Effector memory CD8-positive, alpha-beta T cell (primary cell): ENCODE measurements at regions not wholly inside any gene's neighbourhood (a gene's known extent, or its start where the extent isn't known, plus 50 kb on each side); places are given as distances from the start of the nearest gene placed in this dataset.

ENCODE experiments used
- ATAC-seq: fragments of 150-1000 bp; cut with Tn5 transposase; replicated peaks from 2 replicates; pipeline ENCODE4 v1.10.0; 2021; ENCODE audit warnings: mild to moderate bottlenecking, moderate library complexity
- DNase-seq, 3 experiments: peaks; one replicate each; pipeline ENCODE4 v3.0.0; 2021
- H3K27ac Mint-ChIP-seq, 2 donors: one replicate each; pipeline ENCODE4 v1.8.0; 2022; ENCODE audit warnings: mild to moderate bottlenecking in 2 of 2, mixed read lengths in 2 of 2, moderate library complexity in 2 of 2
- H3K27me3 Mint-ChIP-seq, 2 donors: one replicate each; pipeline ENCODE4 v1.8.0; 2022; ENCODE audit warnings: mixed read lengths in 2 of 2
- H3K36me3 Mint-ChIP-seq: one replicate; pipeline ENCODE4 v1.8.0; 2022; ENCODE audit warnings: mild to moderate bottlenecking, moderate library complexity, mixed read lengths; ENCODE audit not compliant: insufficient read depth
- H3K4me1 Mint-ChIP-seq, 2 donors: one replicate each; pipeline ENCODE4 v1.8.0; 2022; ENCODE audit warnings: low read depth in 2 of 2, mixed read lengths in 2 of 2
- H3K4me3 Mint-ChIP-seq, 2 donors: one replicate each; pipeline ENCODE4 v1.8.0; 2022; ENCODE audit warnings: mild to moderate bottlenecking in 2 of 2, mixed read lengths in 2 of 2, moderate library complexity in 2 of 2
- H3K9me3 Mint-ChIP-seq, 2 donors: one replicate each; pipeline ENCODE4 v1.8.0; 2022; ENCODE audit warnings: mixed read lengths in 2 of 2

- Mint-ChIP-seq H3K9me3 (no peaks in the 10 kb centered on the region), H3K4me3 (no peak overlapping the region)
Observed at GRCh38 chr14:76551906-76552305, 176.0 kb downstream of the ESRRB start.

GRCh38 chr14:76564471-76565422 is 188.8 kb downstream of the ESRRB start:
- no peak for ATAC-seq
- peaks cover 14 to 26% of the 10 kb centered on the region in 2 donors for H3K27me3 Mint-ChIP-seq
- no peak overlapping the region for H3K27ac Mint-ChIP-seq
- DNase-seq, result no peak
- no peak overlapping the region for H3K4me3 Mint-ChIP-seq
- peaks cover 0 to 2% of the 10 kb centered on the region in 2 donors for H3K9me3 Mint-ChIP-seq
- peaks cover 3% of the 10 kb centered on the region for H3K36me3 Mint-ChIP-seq
- peaks cover 2 to 10% of the 10 kb centered on the region in 2 donors for H3K4me1 Mint-ChIP-seq

More at GRCh38 chr14:76551906-76552305, 176.0 kb downstream of the ESRRB start:
- Mint-ChIP-seq H3K27me3 (peaks cover 8 to 38% of the 10 kb centered on the region in 2 donors), H3K4me1 (no peaks in the 10 kb centered on the region), H3K27ac (no peak overlapping the region), H3K36me3 (no peaks in the 10 kb centered on the region)
- no peak for ATAC-seq
- DNase-seq, result no peak

- Mint-ChIP-seq H3K4me1 (peaks cover 0 to 10% of the 10 kb centered on the region in 2 donors), H3K4me3 (no peak overlapping the region), H3K27me3 (peaks cover 7 to 26% of the 10 kb centered on the region in 2 donors), H3K9me3 (no peaks in the 10 kb centered on the region), H3K36me3 (peaks cover 3% of the 10 kb centered on the region), H3K27ac (no peak overlapping the region)
- DNase-seq, result no peak
- no peak for ATAC-seq
Observed at GRCh38 chr14:76566439-76566838, 190.5 kb downstream of the ESRRB start.

GRCh38 chr14:76574416-76575095 is 186.7 kb upstream of the VASH1 start:
- ATAC-seq (no peak), DNase-seq (no peak)
- Mint-ChIP-seq H3K27ac (no peak overlapping the region), H3K36me3 (no peaks in the 10 kb centered on the region), H3K27me3 (peaks cover 24 to 46% of the 10 kb centered on the region in 2 donors), H3K4me1 (no peaks in the 10 kb centered on the region), H3K4me3 (no peak overlapping the region), H3K9me3 (no peaks in the 10 kb centered on the region)

- DNase-seq (no peak), ATAC-seq (no peak)
- H3K36me3 Mint-ChIP-seq, result no peaks in the 10 kb centered on the region
- H3K4me3 Mint-ChIP-seq, result no peak overlapping the region
- no peaks in the 10 kb centered on the region for H3K9me3 Mint-ChIP-seq
- H3K4me1 Mint-ChIP-seq, result no peaks in the 10 kb centered on the region
- H3K27me3 Mint-ChIP-seq, result peaks cover 24 to 51% of the 10 kb centered on the region in 2 donors
- no peak overlapping the region for H3K27ac Mint-ChIP-seq
Observed at GRCh38 chr14:76575108-76575507, 186.2 kb upstream of the VASH1 start.

GRCh38 chr14:76576047-76576741 is 185.1 kb upstream of the VASH1 start:
- ATAC-seq (no peak), DNase-seq (no peak)
- peaks cover 24 to 52% of the 10 kb centered on the region in 2 donors for H3K27me3 Mint-ChIP-seq
- no peaks in the 10 kb centered on the region for H3K4me1 Mint-ChIP-seq
- H3K27ac Mint-ChIP-seq, result no peak overlapping the region
- H3K4me3 Mint-ChIP-seq, result no peak overlapping the region
- no peaks in the 10 kb centered on the region for H3K9me3 Mint-ChIP-seq
- H3K36me3 Mint-ChIP-seq, result no peaks in the 10 kb centered on the region

- peaks cover 24 to 52% of the 10 kb centered on the region in 2 donors for H3K27me3 Mint-ChIP-seq
- H3K9me3 Mint-ChIP-seq, result no peaks in the 10 kb centered on the region
- no peak overlapping the region for H3K4me3 Mint-ChIP-seq
- H3K27ac Mint-ChIP-seq, result no peak overlapping the region
- DNase-seq (no peak), ATAC-seq (no peak)
- H3K36me3 Mint-ChIP-seq, result no peaks in the 10 kb centered on the region
- no peaks in the 10 kb centered on the region for H3K4me1 Mint-ChIP-seq
Observed at GRCh38 chr14:76577090-76577489, 184.2 kb upstream of the VASH1 start.

- no peaks in the 10 kb centered on the region for H3K4me1 Mint-ChIP-seq
- H3K4me3 Mint-ChIP-seq, result no peak overlapping the region
- H3K27ac Mint-ChIP-seq, result no peak overlapping the region
- no peak for ATAC-seq
- H3K27me3 Mint-ChIP-seq, result peaks cover 24 to 49% of the 10 kb centered on the region in 2 donors
- DNase-seq, result no peak
- H3K9me3 Mint-ChIP-seq, result no peaks in the 10 kb centered on the region
- H3K36me3 Mint-ChIP-seq, result no peaks in the 10 kb centered on the region
Observed at GRCh38 chr14:76577837-76578236, 183.4 kb upstream of the VASH1 start.

GRCh38 chr14:76580399-76580798 is 180.9 kb upstream of the VASH1 start:
- peaks cover 2 to 4% of the 10 kb centered on the region in 2 donors for H3K4me1 Mint-ChIP-seq

GRCh38 chr14:76580967-76581366 is 180.3 kb upstream of the VASH1 start:
- ATAC-seq (no peak), DNase-seq (no peak)
- Mint-ChIP-seq H3K27me3 (peaks cover 22 to 48% of the 10 kb centered on the region in 2 donors), H3K36me3 (no peaks in the 10 kb centered on the region), H3K9me3 (no peaks in the 10 kb centered on the region), H3K27ac (no peak overlapping the region), H3K4me1 (peaks cover 2 to 4% of the 10 kb centered on the region in 2 donors), H3K4me3 (no peak overlapping the region)

More at GRCh38 chr14:76580399-76580798, 180.9 kb upstream of the VASH1 start:
- Mint-ChIP-seq H3K27ac (no peak overlapping the region), H3K36me3 (no peaks in the 10 kb centered on the region), H3K4me3 (no peak overlapping the region), H3K9me3 (no peaks in the 10 kb centered on the region), H3K27me3 (peaks cover 24 to 50% of the 10 kb centered on the region in 2 donors)
- ATAC-seq, result no peak
- no peak for DNase-seq

GRCh38 chr14:76581592-76581991 is 179.7 kb upstream of the VASH1 start:
- Mint-ChIP-seq H3K9me3 (no peaks in the 10 kb centered on the region), H3K27me3 (peaks cover 20 to 48% of the 10 kb centered on the region in 2 donors), H3K36me3 (no peaks in the 10 kb centered on the region), H3K4me3 (no peak overlapping the region), H3K27ac (no peak overlapping the region), H3K4me1 (peaks cover 2 to 4% of the 10 kb centered on the region in 2 donors)
- ATAC-seq, result no peak
- no peak for DNase-seq

- DNase-seq (no peak), ATAC-seq (no peak)
- Mint-ChIP-seq H3K4me3 (no peak overlapping the region), H3K36me3 (no peaks in the 10 kb centered on the region), H3K27ac (no peak overlapping the region), H3K9me3 (no peaks in the 10 kb centered on the region), H3K4me1 (peaks cover 2 to 4% of the 10 kb centered on the region in 2 donors), H3K27me3 (peaks cover 16 to 45% of the 10 kb centered on the region in 2 donors)
Observed at GRCh38 chr14:76582447-76582846, 178.8 kb upstream of the VASH1 start.

GRCh38 chr14:76583174-76583573 is 178.1 kb upstream of the VASH1 start:
- Mint-ChIP-seq H3K4me3 (no peak overlapping the region), H3K4me1 (peaks cover 2 to 4% of the 10 kb centered on the region in 2 donors), H3K27me3 (peaks cover 10 to 39% of the 10 kb centered on the region in 2 donors), H3K9me3 (no peaks in the 10 kb centered on the region), H3K27ac (no peak overlapping the region), H3K36me3 (no peaks in the 10 kb centered on the region)
- DNase-seq (no peak), ATAC-seq (no peak)
